GM19238 (cell line): ENCODE measurements at regions not wholly inside any gene's neighbourhood (a gene's known extent, or its start where the extent isn't known, plus 50 kb on each side); places are given as distances from the start of the nearest gene placed in this dataset.

ENCODE experiments used
- DNase-seq: peaks from one replicate; pipeline ENCODE4 v3.0.0; 2011; ENCODE audit warnings: low spot score; ENCODE audit not compliant: insufficient read length

- no peak for DNase-seq
Observed at GRCh38 chr7:8932751-8933150, 499.3 kb downstream of the NXPH1 start.

- DNase-seq = no peak
Observed at GRCh38 chr7:8937204-8937603, 503.8 kb downstream of the NXPH1 start.

- DNase-seq = no peak
Observed at GRCh38 chr7:8938044-8938805, 504.8 kb downstream of the NXPH1 start.

GRCh38 chr7:8939446-8939845 lies 506.0 kb downstream of the NXPH1 start:
- no peak for DNase-seq

- DNase-seq = no peak
Observed at GRCh38 chr7:8963722-8964121, 530.3 kb downstream of the NXPH1 start.

- no peak for DNase-seq
Observed at GRCh38 chr7:8965177-8965576, 531.8 kb downstream of the NXPH1 start.

DNA sequence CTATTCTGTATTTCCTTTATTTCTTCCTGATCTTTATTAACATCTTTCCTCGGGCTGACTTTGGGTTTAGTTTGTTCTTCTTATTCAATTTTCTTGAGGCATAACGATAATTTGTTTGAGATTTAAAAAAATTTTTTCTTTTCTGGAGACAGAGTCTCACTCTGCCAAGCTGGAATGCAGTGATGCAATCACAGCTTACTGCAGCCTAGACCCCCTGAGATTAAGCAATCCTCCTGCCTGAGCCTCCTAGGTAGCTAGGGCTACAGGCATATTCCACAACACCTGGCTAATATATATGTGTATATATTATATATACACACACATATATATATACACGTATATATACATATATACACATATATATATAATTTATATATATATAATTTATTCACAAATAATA lies 540.2 kb downstream of the NXPH1 start:
- no peak for DNase-seq

GRCh38 chr7:8975681-8976080 lies 542.3 kb downstream of the NXPH1 start:
- no peak for DNase-seq

DNA sequence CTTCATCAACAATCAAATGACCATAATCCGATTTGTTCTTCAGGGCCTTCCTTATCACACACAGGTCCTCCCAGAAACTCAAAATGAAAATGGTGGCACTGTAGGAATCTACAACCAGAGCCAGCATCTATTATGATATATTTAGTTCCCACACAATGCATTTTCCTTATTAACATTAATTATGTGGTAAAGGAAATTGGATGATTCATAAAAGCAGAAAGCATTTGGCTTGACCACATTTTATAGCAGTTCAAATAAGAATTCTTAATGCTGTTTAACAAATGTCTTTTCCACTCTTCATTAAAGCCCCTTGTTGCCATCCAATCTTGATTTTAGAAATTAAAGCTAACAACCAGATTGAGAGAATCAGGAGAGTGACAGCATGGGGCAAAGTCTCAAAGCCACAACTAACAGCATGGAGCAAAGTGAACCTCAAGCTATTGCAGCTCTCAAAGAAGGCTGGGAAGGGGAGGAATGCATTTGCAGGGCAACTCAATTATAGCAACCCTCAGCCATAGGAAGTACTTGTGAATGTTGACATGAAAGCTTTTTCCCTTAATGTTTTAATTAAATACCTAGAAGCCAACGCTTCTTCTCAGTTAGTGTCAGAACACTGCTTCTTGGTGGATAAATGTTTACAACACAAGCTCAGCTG lies 549.1 kb downstream of the NXPH1 start:
- no peak for DNase-seq

GRCh38 chr7:8985255-8985654 lies 551.8 kb downstream of the NXPH1 start:
- DNase-seq = no peak

DNA sequence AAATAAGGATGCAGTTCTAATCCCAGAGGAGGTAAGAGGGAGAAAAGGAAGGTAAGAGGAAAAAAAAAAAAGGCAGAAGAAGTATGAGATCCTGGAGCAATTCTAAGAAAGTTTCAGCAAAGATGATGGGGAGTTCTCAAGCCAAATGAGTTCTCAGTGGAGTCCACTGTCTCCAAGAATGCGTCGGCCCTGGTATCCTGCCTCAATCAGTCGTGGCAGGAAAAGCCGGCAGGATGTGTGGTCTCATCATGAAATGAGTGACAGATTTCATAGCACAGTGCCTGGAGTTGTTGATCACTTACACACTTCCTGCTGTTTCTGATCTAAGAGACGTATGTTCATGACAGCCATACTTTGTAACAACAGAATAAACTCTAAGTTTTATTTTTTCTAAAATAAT lies 554.9 kb downstream of the NXPH1 start:
- no peak for DNase-seq

- no peak for DNase-seq
Observed at GRCh38 chr7:8991159-8991558, 557.8 kb downstream of the NXPH1 start.

DNA sequence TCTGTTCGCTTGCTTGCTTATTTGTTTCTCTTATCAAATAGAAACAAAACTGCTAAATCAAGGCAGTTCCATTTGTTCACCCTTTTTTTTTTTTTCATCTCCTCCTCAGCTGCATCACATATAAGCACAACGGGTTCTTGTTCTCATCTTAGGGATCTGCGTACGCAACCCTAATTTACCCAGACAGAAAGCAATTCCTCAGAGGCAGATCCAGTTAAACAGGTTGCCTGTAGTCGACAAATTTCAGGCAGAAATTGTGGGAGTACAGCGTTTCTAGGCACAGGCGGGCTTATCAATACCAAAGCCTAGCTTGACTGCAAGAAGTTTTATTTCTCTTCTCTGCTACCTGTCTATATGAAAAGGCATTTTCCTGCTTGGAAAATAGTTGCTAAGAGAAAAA lies 565.4 kb downstream of the NXPH1 start:
- DNase-seq = no peak

DNA sequence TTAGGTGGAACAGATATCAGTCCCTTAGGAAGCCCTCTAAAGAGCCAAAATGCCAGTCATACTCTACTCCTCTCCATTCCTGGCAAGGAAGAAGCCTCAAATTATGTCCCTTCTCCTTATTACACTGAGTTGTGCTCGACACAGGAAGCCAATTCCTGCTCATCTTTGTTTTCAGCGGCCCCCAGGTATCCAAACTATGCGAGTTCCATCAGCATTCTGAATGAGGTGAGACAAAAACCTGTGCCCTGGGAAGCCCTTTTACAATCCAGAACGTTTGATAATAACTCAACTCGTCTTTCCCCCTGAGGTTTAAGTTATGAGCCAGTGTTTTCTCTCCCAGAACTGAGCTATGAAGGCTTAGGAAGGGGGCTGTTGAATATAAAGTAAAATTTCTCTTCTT lies 580.5 kb downstream of the NXPH1 start:
- DNase-seq = no peak

GRCh38 chr7:9017286-9017685 lies 583.9 kb downstream of the NXPH1 start:
- no peak for DNase-seq

GRCh38 chr7:9022456-9022855 lies 589.0 kb downstream of the NXPH1 start:
- no peak for DNase-seq

GRCh38 chr7:9023675-9024294 lies 590.4 kb downstream of the NXPH1 start:
- no peak for DNase-seq

DNA sequence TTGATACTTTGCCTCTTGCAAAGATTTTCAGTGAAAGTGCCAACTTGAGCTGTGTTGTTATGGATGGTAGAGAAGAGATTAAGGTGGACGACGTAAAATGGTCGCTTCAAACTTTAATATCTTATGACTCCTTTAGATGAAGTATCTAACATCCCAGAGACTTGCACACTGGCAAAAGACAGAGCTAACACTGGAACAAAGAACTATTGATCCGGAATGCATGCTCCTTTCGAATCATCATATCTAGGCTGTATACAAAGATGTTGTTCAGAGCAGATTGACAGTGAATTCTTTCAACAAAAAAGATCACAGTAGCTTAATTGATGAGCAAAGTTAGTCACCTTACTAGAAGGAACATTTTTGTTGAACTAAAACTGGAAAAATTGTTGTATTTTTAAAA lies 592.7 kb downstream of the NXPH1 start:
- no peak for DNase-seq

- DNase-seq = no peak
Observed at GRCh38 chr7:9028012-9028411, 594.6 kb downstream of the NXPH1 start.

DNA sequence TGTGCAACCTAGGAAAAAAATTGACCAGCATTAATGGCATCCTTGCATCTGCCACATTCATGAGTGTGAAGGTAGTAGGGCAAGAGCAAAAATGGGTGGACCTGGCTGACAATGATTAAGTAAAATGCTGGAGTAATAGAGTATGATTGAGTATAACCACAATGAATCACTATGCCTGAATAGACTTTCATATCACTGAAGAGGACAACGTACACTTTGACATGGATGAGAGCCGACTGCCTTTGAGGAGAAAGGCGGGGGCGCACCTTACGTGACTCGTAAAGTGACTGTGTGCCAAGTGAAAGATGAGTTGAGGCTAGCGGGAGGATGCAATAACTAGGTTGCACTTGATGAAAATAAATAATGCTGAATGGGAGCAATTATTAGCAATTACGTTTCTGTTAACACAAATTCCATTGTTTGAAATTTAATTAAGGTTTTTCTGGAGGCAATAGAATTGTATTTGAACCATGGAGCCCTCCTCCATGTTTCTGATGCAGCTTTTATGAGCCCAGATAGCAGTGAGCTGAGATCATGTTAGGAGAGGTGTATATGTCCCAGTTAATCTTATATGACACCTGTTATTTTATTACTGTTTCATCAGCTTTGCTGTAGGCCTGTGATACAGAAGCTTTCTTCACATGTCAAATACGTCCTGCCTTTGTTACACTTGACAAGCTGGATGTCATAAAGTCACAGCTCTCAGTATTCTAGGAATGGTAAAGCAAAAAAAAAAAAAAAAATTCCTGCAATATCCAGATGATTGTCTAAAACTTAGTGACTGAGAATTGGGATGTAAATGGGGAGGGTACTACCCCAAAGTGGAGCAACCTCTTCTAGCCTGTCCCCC lies 596.5 kb downstream of the NXPH1 start:
- DNase-seq = no peak

- no peak for DNase-seq
Observed at GRCh38 chr7:9030976-9031375, 597.6 kb downstream of the NXPH1 start.

GRCh38 chr7:9031386-9031785 lies 598.0 kb downstream of the NXPH1 start:
- no peak for DNase-seq
